D721Med (cell line): ENCODE measurements at regions not wholly inside any gene's neighbourhood (a gene's known extent, or its start where the extent isn't known, plus 50 kb on each side); places are given as distances from the start of the nearest gene placed in this dataset.
A peak's percentile ranks its signal among the peaks of the same experiment; 100 is the strongest.

ENCODE experiments used
- DNase-seq: peaks from one replicate; pipeline ENCODE4 v3.0.0; 2011; ENCODE audit warnings: low spot score; ENCODE audit not compliant: insufficient read length
- FAIRE-seq: peaks from 2 replicates; lab custom pipeline; 2011; peaks lifted over from hg19 to GRCh38; lab: Jason Lieb, UNC
- CTCF ChIP-seq: IDR thresholded peaks from 2 replicates; pipeline ENCODE4 v1.5.1; 2012; ENCODE audit warnings: mild to moderate bottlenecking, control low read depth; ENCODE audit not compliant: insufficient read depth; ENCODE audit errors: missing control alignments

GRCh38 chr6:148218542-148219258, 123.9 kb upstream of the SASH1 start:
- FAIRE-seq (no peak), DNase-seq (no peak)
- TF ChIP-seq CTCF, result no peak

GRCh38 chr6:148221196-148221979, 121.2 kb upstream of the SASH1 start:
- FAIRE-seq (peak; percentile 6), DNase-seq (no peak)
- no peak for TF ChIP-seq CTCF

GRCh38 chr6:148222376-148222775, 120.3 kb upstream of the SASH1 start:
- TF ChIP-seq CTCF, result no peak
- no peak for DNase-seq
- FAIRE-seq, result no peak

GRCh38 chr6:148222846-148223245, 119.8 kb upstream of the SASH1 start:
- DNase-seq (no peak), FAIRE-seq (no peak)
- TF ChIP-seq CTCF, result no peak

- FAIRE-seq (no peak), DNase-seq (no peak)
- no peak for TF ChIP-seq CTCF
Measured at GRCh38 chr6:148223424-148223842, 119.2 kb upstream of the SASH1 start.

- TF ChIP-seq CTCF, result no peak
- DNase-seq, result no peak
- no peak for FAIRE-seq
Measured at GRCh38 chr6:148225871-148226270, 116.8 kb upstream of the SASH1 start.

- FAIRE-seq (no peak), DNase-seq (no peak)
- no peak for TF ChIP-seq CTCF
Measured at GRCh38 chr6:148226284-148226683, 116.4 kb upstream of the SASH1 start.
